IPS-15b (cell line): ENCODE measurements at regions not wholly inside any gene's neighbourhood (a gene's known extent, or its start where the extent isn't known, plus 50 kb on each side); places are given as distances from the start of the nearest gene placed in this dataset.

Source experiments
- H3K27me3 ChIP-seq: one replicate; pipeline ENCODE4 v1.6.1; 2013; ENCODE audit warnings: low read length; ENCODE audit not compliant: control insufficient read depth, insufficient read depth
- H3K36me3 ChIP-seq: one replicate; pipeline ENCODE4 v1.6.1; 2013; ENCODE audit warnings: low read length; ENCODE audit not compliant: control insufficient read depth, insufficient read depth
- H3K4me1 ChIP-seq: one replicate; pipeline ENCODE4 v1.6.1; 2013; ENCODE audit warnings: mild to moderate bottlenecking, low read length; ENCODE audit not compliant: control insufficient read depth, insufficient read depth
- H3K4me3 ChIP-seq: one replicate; pipeline ENCODE4 v1.5.1; 2013; ENCODE audit warnings: low read depth, low read length
- H3K9ac ChIP-seq: one replicate; pipeline ENCODE4 v1.6.1; 2013; ENCODE audit warnings: low read depth, mild to moderate bottlenecking, low read length
- H3K9me3 ChIP-seq: one replicate; pipeline ENCODE4 v1.6.1; 2013; ENCODE audit warnings: mild to moderate bottlenecking, low read length; ENCODE audit not compliant: control insufficient read depth, insufficient read depth

DNA sequence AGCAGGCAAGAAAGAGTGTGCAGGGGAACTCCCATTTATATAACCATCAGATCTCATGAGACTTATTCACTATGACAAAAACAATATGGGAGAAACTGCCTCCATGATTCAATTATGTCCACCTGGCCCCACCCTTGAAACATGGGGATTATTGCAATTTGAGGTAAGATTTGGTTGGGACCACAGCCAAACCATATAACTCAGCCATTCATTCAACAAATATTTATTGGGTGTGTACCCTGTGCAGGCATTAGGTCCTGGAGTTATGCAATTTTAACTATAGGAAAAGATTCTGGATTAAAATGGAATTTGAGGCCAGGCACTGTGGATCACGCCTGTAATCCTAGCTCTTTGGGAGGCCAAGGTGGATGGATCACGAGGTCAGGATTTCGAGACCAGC is 124.2 kb upstream of the GAS1 start:
- no peak overlapping the region for H3K9ac ChIP-seq
- no peaks in the 10 kb centered on the region for H3K36me3 ChIP-seq
- no peaks in the 10 kb centered on the region for H3K27me3 ChIP-seq
- H3K4me1 ChIP-seq = no peaks in the 10 kb centered on the region
- H3K4me3 ChIP-seq = no peak overlapping the region
- H3K9me3 ChIP-seq = no peaks in the 10 kb centered on the region

DNA sequence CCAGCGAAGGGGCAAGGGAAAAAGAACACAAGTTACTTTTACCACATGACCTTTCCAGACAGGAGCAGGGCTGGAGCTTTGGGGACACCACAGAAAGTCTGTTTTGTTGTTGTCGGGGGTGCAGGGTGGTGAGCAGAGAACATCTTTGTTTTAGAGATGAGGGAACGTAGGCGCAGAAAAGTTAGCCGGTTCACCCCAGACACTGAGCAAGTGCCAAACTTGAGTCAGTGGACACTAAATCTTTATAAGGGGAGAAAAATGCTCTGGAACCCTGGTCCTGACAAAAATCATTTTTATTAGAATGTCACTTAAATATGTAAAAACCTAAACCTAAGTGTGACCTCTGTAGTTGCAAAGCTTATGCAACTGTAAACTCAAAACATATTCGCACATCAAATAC is 126.4 kb upstream of the GAS1 start:
- no peak overlapping the region for H3K4me3 ChIP-seq
- H3K9me3 ChIP-seq = no peaks in the 10 kb centered on the region
- H3K27me3 ChIP-seq = no peaks in the 10 kb centered on the region
- no peak overlapping the region for H3K9ac ChIP-seq
- H3K4me1 ChIP-seq = no peaks in the 10 kb centered on the region
- no peaks in the 10 kb centered on the region for H3K36me3 ChIP-seq

DNA sequence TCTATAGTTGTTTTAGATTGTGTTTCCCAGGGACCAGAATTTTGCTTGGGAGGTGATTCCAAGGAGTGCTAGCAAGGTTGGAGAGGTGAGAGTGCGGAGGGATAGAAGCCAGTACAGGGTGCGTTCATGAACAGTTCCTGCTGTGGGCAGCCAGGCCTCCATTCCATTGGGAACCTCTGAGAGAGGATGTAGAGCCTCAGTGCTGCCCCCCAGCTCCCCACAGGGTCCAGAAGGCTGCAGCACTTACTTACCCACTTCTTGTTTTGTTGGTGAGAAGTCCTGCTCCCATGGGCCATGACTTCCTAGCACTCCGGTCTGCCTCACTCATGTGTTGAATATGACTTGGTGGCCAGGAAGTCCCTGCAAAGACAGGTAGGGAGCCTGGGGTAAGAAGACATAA is 128.2 kb upstream of the GAS1 start:
- H3K9ac ChIP-seq = no peak overlapping the region
- no peaks in the 10 kb centered on the region for H3K4me1 ChIP-seq
- no peaks in the 10 kb centered on the region for H3K9me3 ChIP-seq
- no peak overlapping the region for H3K4me3 ChIP-seq
- no peaks in the 10 kb centered on the region for H3K36me3 ChIP-seq
- no peaks in the 10 kb centered on the region for H3K27me3 ChIP-seq

DNA sequence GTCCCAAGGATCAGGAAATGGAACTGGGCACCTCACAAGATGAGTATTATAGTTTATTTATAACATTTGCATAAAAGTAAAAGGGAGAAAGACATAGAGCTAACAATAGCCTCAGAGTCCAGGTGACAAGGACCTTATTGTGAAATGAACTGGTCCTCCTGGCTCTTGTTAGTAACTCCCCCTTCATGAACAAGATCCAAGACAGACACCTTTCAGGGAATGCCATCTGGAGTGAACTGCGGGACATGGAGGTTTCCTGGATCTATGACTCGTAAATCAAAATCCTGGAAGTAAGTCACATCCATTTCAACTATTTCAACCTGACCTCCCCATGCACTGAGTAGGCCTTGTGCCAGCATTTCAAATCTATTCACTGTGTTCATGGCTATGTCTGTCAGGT is 129.5 kb upstream of the GAS1 start:
- Histone ChIP-seq H3K9ac (no peak overlapping the region), H3K36me3 (no peaks in the 10 kb centered on the region), H3K9me3 (no peaks in the 10 kb centered on the region), H3K27me3 (no peaks in the 10 kb centered on the region), H3K4me3 (no peak overlapping the region), H3K4me1 (no peaks in the 10 kb centered on the region)

DNA sequence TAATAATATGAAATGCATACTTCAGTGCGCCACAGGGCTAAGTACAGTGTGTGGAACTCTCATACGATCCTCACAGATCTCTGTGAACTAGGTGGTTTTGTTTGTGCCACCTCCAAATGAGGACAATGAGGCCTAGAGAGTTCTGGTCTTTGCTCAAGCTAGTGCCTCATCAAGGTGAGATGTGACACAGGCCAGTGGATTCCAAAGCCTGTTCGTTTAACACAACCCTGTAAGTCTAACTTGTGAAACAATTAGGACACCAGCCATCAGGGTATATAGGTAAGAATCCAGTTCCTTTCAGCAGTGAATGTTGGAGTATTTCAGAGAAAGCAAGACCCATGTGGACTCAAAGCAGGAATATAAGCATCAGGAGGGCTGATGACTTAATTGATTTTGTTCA is 130.7 kb upstream of the GAS1 start:
- no peak overlapping the region for H3K4me3 ChIP-seq
- no peak overlapping the region for H3K9ac ChIP-seq
- no peaks in the 10 kb centered on the region for H3K9me3 ChIP-seq
- no peaks in the 10 kb centered on the region for H3K27me3 ChIP-seq
- H3K36me3 ChIP-seq = no peaks in the 10 kb centered on the region
- no peaks in the 10 kb centered on the region for H3K4me1 ChIP-seq

DNA sequence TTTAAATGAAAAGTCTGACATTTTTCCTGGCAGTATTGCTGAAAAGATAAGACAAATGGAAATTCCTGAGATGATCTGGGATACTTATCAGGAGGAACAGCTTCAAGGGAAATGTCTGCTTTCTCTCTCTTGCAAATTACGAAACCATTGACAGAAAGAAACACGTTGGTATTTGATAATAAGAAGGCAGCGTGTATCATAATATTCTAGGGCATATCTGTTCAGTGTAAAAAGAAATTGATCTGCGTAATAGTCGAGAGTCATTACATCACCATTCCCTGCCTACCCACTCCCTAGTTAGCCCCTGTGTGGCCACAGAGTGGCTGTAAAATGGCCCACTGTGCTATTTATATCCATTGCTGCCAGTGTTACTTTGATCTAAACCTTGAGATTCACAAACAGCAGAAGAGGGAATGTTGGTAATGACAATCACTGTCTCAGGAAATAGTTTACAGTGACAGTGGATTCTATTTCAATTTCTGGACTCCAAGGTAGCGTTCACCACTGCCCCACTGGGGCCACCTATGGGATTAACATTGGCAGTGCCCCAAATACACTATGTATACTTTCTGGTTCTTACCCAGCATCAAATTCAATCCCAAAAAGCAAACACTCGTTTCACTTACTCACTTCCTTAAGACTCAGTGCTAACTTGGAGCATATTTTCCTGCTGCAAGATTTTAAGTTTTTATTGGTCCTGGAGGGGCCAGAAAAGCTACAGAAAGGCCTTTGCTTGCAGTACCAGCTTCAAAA is 133.4 kb upstream of the GAS1 start:
- no peak overlapping the region for H3K9ac ChIP-seq
- H3K36me3 ChIP-seq = no peaks in the 10 kb centered on the region
- no peak overlapping the region for H3K4me3 ChIP-seq

DNA sequence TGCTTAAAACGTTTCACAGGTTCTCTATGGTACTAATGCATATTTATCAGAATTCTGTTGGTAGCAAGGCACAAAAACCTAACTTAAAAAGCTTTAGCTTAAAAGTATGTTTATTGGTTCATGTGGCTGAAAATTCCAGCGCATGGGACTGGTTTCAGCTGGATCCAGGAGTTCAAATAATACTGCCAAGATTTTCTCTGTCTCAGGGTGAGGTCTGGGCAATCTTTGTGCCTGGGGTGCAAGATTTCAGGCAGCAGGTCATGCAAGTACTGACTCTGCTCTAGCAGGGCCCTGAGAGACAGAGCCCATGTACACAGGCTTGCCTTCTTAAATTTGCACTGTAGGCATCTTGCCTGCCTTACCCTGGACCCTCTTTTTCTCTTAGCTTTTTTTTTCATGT is 134.2 kb upstream of the GAS1 start:
- Histone ChIP-seq H3K27me3 (no peaks in the 10 kb centered on the region), H3K9me3 (no peaks in the 10 kb centered on the region), H3K9ac (no peak overlapping the region), H3K36me3 (no peaks in the 10 kb centered on the region), H3K4me3 (no peak overlapping the region), H3K4me1 (no peaks in the 10 kb centered on the region)

More for the DNA sequence above, 133.4 kb upstream of the GAS1 start:
- H3K4me1 ChIP-seq = no peaks in the 10 kb centered on the region
- H3K27me3 ChIP-seq = no peaks in the 10 kb centered on the region
- no peaks in the 10 kb centered on the region for H3K9me3 ChIP-seq

DNA sequence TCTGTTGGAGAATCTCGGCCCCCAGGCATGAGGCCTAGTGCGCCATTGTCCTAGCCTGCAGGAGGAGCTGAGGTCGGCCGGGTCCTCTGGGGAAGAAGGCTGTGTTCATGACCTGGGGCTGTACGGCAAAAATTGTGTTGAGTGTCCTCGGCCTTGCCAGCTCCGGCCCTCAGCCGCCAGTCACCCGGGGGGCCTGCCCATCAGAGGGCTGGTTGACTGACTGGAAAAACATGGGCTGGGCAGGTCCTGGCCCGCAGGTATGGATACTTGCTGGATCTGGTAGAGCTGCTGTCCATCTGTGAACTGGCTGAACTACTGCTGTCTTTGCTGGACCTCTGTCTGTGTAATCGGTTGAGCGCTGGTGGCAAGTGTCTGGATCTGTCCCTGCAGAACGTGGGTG is 136.7 kb upstream of the GAS1 start:
- no peaks in the 10 kb centered on the region for H3K27me3 ChIP-seq
- H3K4me1 ChIP-seq = no peaks in the 10 kb centered on the region
- H3K36me3 ChIP-seq = no peaks in the 10 kb centered on the region
- H3K9me3 ChIP-seq = no peaks in the 10 kb centered on the region
- no peak overlapping the region for H3K4me3 ChIP-seq
- no peak overlapping the region for H3K9ac ChIP-seq

DNA sequence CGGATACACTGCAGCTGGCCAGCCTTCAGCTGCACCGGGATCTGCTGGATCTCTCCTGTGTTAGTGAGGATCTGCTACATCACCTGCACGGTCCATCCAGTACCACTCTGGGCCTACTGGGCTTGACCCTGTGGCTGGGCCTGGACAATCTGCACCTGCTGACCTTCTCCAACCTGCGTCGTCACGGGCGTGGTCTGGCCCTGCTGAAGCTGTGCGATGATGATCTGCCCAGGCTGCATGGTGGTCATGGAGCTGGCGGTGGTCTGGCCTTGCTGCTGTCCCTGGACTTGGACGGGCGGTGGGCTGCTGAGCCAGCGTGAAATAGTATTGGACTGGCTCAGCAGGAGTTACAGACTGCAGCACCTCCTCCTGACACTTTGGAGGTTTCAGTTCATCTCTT is 137.1 kb upstream of the GAS1 start:
- Histone ChIP-seq H3K36me3 (no peaks in the 10 kb centered on the region), H3K4me3 (no peak overlapping the region), H3K9ac (no peak overlapping the region), H3K4me1 (no peaks in the 10 kb centered on the region), H3K9me3 (no peaks in the 10 kb centered on the region), H3K27me3 (no peaks in the 10 kb centered on the region)

DNA sequence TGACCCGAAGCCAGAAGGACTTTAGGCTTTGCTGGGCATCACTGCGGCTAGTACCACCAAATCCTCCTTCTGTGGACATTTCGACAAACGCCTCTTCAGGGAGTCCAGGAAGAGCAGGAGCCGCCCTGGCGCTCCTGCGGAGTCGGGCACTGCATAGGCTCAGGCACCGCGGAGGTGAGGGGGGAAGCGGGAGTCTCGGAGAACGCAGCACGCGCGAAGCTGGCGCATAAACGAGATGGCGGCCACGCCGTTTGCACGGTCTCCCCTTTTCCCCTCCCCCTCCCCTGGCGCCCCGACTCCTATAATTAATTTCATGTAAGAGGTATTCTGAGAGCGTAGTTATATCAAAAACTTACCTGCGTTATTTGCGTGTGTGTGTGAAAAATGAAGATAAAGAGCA is 137.8 kb upstream of the GAS1 start:
- H3K9me3 ChIP-seq = no peaks in the 10 kb centered on the region
- H3K27me3 ChIP-seq = no peaks in the 10 kb centered on the region
- H3K4me3 ChIP-seq = no peak overlapping the region
- no peaks in the 10 kb centered on the region for H3K36me3 ChIP-seq
- no peaks in the 10 kb centered on the region for H3K4me1 ChIP-seq
- H3K9ac ChIP-seq = no peak overlapping the region

DNA sequence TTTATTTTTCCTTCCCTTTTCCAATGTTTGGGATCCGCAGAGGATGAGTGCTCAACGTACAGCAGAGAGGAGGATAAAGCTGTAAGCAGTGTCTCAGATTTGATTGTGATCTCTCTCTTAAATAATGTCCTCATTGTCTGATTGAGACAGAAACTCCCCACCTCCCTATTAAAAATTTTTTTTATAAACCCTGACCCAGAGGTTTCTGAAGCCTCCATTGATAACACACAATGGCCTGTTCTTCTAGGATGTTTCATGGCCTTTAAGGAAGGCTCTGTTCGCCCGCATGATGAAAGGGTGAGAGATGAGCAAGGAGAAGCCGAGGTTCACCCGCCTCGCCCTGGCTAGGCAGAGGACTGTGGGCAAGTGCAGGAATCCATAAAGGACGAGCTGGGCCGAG is 138.2 kb upstream of the GAS1 start:
- H3K27me3 ChIP-seq = no peaks in the 10 kb centered on the region
- no peak overlapping the region for H3K4me3 ChIP-seq
- H3K36me3 ChIP-seq = no peaks in the 10 kb centered on the region
- no peaks in the 10 kb centered on the region for H3K4me1 ChIP-seq
- no peaks in the 10 kb centered on the region for H3K9me3 ChIP-seq
- H3K9ac ChIP-seq = no peak overlapping the region

DNA sequence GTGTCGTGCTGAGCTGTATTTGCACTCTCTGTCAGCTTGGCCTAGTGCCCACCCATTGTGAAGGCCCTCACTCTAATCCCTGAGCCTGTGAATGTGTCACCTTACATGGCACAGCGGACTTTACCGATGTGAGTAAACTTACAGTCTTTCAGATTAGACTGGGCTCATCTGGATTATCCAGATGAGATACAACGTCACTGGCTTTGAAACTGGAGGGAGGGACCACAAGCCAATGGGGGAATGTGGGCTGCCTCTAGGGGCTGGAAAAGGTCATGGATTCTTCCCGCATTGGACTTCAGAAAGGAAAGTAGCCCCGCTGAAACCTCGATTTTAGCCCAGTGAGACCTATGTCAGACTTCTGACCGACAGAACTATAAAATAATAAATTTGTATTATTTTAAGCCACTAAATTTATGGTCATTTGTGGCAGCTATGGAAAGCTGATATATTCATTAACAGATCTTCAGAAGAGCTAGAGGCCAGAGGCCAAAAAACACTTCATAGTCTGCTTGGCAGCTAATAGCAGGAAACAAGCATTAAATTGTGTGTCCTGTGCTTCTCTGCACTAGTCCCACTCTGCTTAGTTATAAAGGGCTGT is 139.0 kb upstream of the GAS1 start:
- no peaks in the 10 kb centered on the region for H3K27me3 ChIP-seq
- no peaks in the 10 kb centered on the region for H3K36me3 ChIP-seq
- no peaks in the 10 kb centered on the region for H3K4me1 ChIP-seq
- H3K4me3 ChIP-seq = no peak overlapping the region
- no peak overlapping the region for H3K9ac ChIP-seq
- H3K9me3 ChIP-seq = no peaks in the 10 kb centered on the region
